Peyer's patch (tissue), 4 donors: ENCODE measurements at regions not wholly inside any gene's neighbourhood (a gene's known extent, or its start where the extent isn't known, plus 50 kb on each side); places are given as distances from the start of the nearest gene placed in this dataset.

ENCODE experiments used
- POLR2A ChIP-seq, 2 donors: fragments of 450-650 bp; IDR thresholded peaks; one replicate each; pipeline ENCODE4 v1.5.1; 2017; ENCODE audit warnings: antibody characterized with exemption in 2 of 2, mild to moderate bottlenecking in 2 of 2, moderate library complexity in 2 of 2
- TF ChIP-seq, protein P1 (sequence below), 6 experiments: fragments of 450-650 bp in 4 of 6; fragments of 200-600 bp in 2 of 6; sonication (generic) in 1 of 6; IDR thresholded peaks; one replicate each; pipeline ENCODE4 v1.5.1; 2017 to 2019; ENCODE audit warnings: antibody characterized with exemption in 6 of 6, mild to moderate bottlenecking in 3 of 6, moderate library complexity in 1 of 6

DNA sequence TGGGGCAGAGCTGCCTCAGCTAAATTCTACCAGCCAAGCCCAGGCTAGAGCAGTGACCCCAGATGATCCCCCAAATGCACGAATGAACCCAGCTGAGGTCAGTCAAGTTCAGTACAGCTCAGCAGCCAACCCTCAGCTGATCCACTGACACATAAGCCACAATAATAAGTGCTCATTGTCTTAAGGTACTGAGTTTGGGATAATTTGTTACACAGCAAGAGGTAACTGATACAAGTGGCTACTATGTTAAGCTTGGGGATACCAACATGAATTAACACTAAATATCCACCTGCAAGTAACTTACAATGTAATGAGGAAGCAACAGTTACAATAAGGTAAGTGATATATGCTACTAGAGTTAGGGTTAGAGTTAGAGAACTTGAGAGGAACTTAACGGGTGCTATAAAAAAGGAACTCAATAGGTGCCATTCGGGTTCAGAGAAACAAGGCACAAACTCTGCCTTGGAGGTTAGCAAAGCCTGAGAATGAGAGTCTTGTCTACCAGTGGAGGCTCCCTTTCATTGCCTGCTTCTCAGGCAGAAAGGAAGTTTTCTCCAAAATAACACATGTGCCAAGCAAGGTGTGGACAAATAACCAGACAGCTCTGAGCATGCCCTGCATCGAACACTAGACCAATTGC lies 189.4 kb downstream of the ARL4C start:
- TF ChIP-seq, protein P1, sequence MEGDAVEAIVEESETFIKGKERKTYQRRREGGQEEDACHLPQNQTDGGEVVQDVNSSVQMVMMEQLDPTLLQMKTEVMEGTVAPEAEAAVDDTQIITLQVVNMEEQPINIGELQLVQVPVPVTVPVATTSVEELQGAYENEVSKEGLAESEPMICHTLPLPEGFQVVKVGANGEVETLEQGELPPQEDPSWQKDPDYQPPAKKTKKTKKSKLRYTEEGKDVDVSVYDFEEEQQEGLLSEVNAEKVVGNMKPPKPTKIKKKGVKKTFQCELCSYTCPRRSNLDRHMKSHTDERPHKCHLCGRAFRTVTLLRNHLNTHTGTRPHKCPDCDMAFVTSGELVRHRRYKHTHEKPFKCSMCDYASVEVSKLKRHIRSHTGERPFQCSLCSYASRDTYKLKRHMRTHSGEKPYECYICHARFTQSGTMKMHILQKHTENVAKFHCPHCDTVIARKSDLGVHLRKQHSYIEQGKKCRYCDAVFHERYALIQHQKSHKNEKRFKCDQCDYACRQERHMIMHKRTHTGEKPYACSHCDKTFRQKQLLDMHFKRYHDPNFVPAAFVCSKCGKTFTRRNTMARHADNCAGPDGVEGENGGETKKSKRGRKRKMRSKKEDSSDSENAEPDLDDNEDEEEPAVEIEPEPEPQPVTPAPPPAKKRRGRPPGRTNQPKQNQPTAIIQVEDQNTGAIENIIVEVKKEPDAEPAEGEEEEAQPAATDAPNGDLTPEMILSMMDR (IDR thresholded peaks at IDR 0.05): no peak
- TF ChIP-seq POLR2A (IDR thresholded peaks at IDR 0.05): no peak
